Keratinocyte (primary cell): ENCODE measurements at regions not wholly inside any gene's neighbourhood (a gene's known extent, or its start where the extent isn't known, plus 50 kb on each side); places are given as distances from the start of the nearest gene placed in this dataset.

ENCODE experiments used
- DNase-seq: peaks from one replicate; pipeline ENCODE4 v3.0.0-alpha.2; 2011; ENCODE audit warnings: low read depth, missing footprints, low spot score
- FAIRE-seq: peaks from 2 replicates; lab custom pipeline; 2011; peaks lifted over from hg19 to GRCh38; lab: Jason Lieb, UNC
- H2AFZ ChIP-seq: 2 replicates; pipeline ENCODE4 v1.6.0; 2012; ENCODE audit warnings: low read length, control low read depth, inconsistent platforms; ENCODE audit not compliant: control insufficient read depth
- H3K27ac ChIP-seq: 2 replicates; pipeline ENCODE4 v1.5.1; 2011; ENCODE audit warnings: low read length; ENCODE audit not compliant: control insufficient read depth, insufficient read depth
- H3K27me3 ChIP-seq: 3 replicates; pipeline ENCODE4 v1.6.0; 2011; ENCODE audit warnings: low read length; ENCODE audit not compliant: control insufficient read depth, insufficient read depth; ENCODE audit errors: extremely low read depth
- H3K36me3 ChIP-seq, 2 experiments: 2 replicates in 1 of 2; 3 replicates in 1 of 2; pipeline ENCODE4 v1.5.1; 2011; ENCODE audit warnings: low read length in 2 of 2, mild to moderate bottlenecking in 1 of 2; ENCODE audit not compliant: control insufficient read depth in 2 of 2, insufficient read depth in 2 of 2; ENCODE audit errors: extremely low read depth in 1 of 2
- H3K4me1 ChIP-seq: 3 replicates; pipeline ENCODE4 v1.5.1; 2011; ENCODE audit warnings: low read length; ENCODE audit not compliant: control insufficient read depth, insufficient read depth; ENCODE audit errors: extremely low read depth
- H3K4me2 ChIP-seq: 3 replicates; pipeline ENCODE4 v1.6.0; 2011; ENCODE audit warnings: low read depth, low read length; ENCODE audit not compliant: control insufficient read depth, insufficient read depth; ENCODE audit errors: extremely low read depth
- H3K4me3 ChIP-seq, 3 experiments: fragments of 200-600 bp in 1 of 3; sonication (generic) in 1 of 3; 2 replicates in 2 of 3; 3 replicates in 1 of 3; pipeline ENCODE4 v1.5.1; 2011 to 2016; ENCODE audit warnings: low read length in 3 of 3, mild to moderate bottlenecking in 3 of 3, control low read depth in 2 of 3, inconsistent platforms in 1 of 3, low read depth in 1 of 3, mixed read lengths in 1 of 3, mixed run types in 1 of 3, moderate library complexity in 1 of 3; ENCODE audit not compliant: control insufficient read depth in 2 of 3, insufficient read depth in 2 of 3; ENCODE audit errors: extremely low read depth in 1 of 3
- H3K79me2 ChIP-seq: 2 replicates; pipeline ENCODE4 v1.6.0; 2012; ENCODE audit warnings: low read length; ENCODE audit not compliant: control insufficient read depth, insufficient read depth
- H3K9ac ChIP-seq: 3 replicates; pipeline ENCODE4 v1.6.0; 2011; ENCODE audit warnings: low read length; ENCODE audit not compliant: control insufficient read depth, insufficient read depth; ENCODE audit errors: extremely low read depth
- H3K9me1 ChIP-seq: 3 replicates; pipeline ENCODE4 v1.6.0; 2011; ENCODE audit warnings: low read length; ENCODE audit not compliant: control insufficient read depth, insufficient read depth; ENCODE audit errors: extremely low read depth
- H3K9me3 ChIP-seq: 2 replicates; pipeline ENCODE4 v1.5.1; 2012; ENCODE audit warnings: low read depth, low read length; ENCODE audit not compliant: control insufficient read depth
- H4K20me1 ChIP-seq: 3 replicates; pipeline ENCODE4 v1.6.0; 2011; ENCODE audit warnings: low read length; ENCODE audit not compliant: control insufficient read depth, insufficient read depth; ENCODE audit errors: extremely low read depth
- CTCF ChIP-seq, 3 experiments: IDR thresholded peaks in 1 of 3; conservative IDR thresholded peaks in 1 of 3; optimal IDR thresholded peaks in 1 of 3; 2 replicates in 2 of 3; 3 replicates in 1 of 3; pipeline versions ENCODE3 to v1.5.1; 2011; ENCODE audit warnings: low read length in 3 of 3, mild to moderate bottlenecking in 3 of 3, moderate library complexity in 2 of 3, control low read depth in 1 of 3, inconsistent platforms in 1 of 3; ENCODE audit not compliant: insufficient read depth in 2 of 3; ENCODE audit errors: extremely low read depth in 1 of 3
- EZH2 ChIP-seq: IDR thresholded peaks from one replicate; pipeline ENCODE4 v1.6.1; 2012; ENCODE audit warnings: inconsistent platforms, mild to moderate bottlenecking, low read length, moderate library complexity
- dilution Hi-C: fragments of 300-500 bp; cut with MboI; formaldehyde crosslinking; loops from one replicate; pipeline ENCODE4 v1.7.0; 2020; ENCODE audit warnings: low sequenced_read_pairs; ENCODE audit not compliant: extremely low pct_ligation_motif_present

- Histone ChIP-seq H3K9ac (no peak overlapping the region), H2AFZ (no peak overlapping the region), H3K9me1 (no peaks in the 10 kb centered on the region), H4K20me1 (no peaks in the 10 kb centered on the region), H3K4me3 (no peak overlapping the region), H3K79me2 (no peaks in the 10 kb centered on the region), H3K4me2 (no peak overlapping the region), H3K36me3 (no peaks in the 10 kb centered on the region), H3K9me3 (no peaks in the 10 kb centered on the region), H3K27me3 (no peaks in the 10 kb centered on the region), H3K27ac (no peak overlapping the region), H3K4me1 (peaks cover 21% of the 10 kb centered on the region)
- no peak for TF ChIP-seq EZH2
- TF ChIP-seq CTCF (optimal IDR thresholded peaks at IDR 0.05 in 1 of 3, IDR thresholded peaks at IDR 0.05 in 1 of 3, conservative IDR thresholded peaks at IDR 0.05 in 1 of 3; ENCODE audit: extremely low read depth in 1 of 3, insufficient read depth in 2 of 3, low read length in 3 of 3) = no peak
- FAIRE-seq (no peak), DNase-seq (no peak)
- dilution Hi-C loops = no loop called here
These were observed 245.6 kb upstream of the ATP2B1 start for GRCh38 chr12:89954259-89954658.

- H3K4me2 ChIP-seq = no peak overlapping the region
These were observed 243.0 kb upstream of the ATP2B1 start for GRCh38 chr12:89951694-89952060.

More at GRCh38 chr12:89951694-89952060, 243.0 kb upstream of the ATP2B1 start:
- no peaks in the 10 kb centered on the region for H3K9me1 ChIP-seq
- peak overlapping the region; percentile 29 for H2AFZ ChIP-seq
- H3K27ac ChIP-seq = peak overlapping the region; percentile 46
- no peaks in the 10 kb centered on the region for H3K79me2 ChIP-seq
- dilution Hi-C loops = no loop called here
- H3K4me3 ChIP-seq = no peak overlapping the region
- no peaks in the 10 kb centered on the region for H3K36me3 ChIP-seq
- H3K9ac ChIP-seq = no peak overlapping the region
- no peak for FAIRE-seq
- H3K27me3 ChIP-seq = no peaks in the 10 kb centered on the region
- no peaks in the 10 kb centered on the region for H4K20me1 ChIP-seq
- H3K9me3 ChIP-seq = no peaks in the 10 kb centered on the region
- H3K4me1 ChIP-seq = peaks cover 43% of the 10 kb centered on the region
- no peak for DNase-seq
- TF ChIP-seq CTCF (optimal IDR thresholded peaks at IDR 0.05 in 1 of 3, IDR thresholded peaks at IDR 0.05 in 1 of 3, conservative IDR thresholded peaks at IDR 0.05 in 1 of 3; ENCODE audit: extremely low read depth in 1 of 3, insufficient read depth in 2 of 3, low read length in 3 of 3) (no peak), EZH2 (no peak)
